Right lobe of liver (tissue), 6 donors: ENCODE measurements at regions not wholly inside any gene's neighbourhood (a gene's known extent, or its start where the extent isn't known, plus 50 kb on each side); places are given as distances from the start of the nearest gene placed in this dataset.

Experiments used
- ATAC-seq, 4 donors: fragments of 200-7000 bp; cut with Tn5 transposase; one replicate each; pipeline ENCODE4 v1.9.1; 2020; ENCODE audit warnings: mild to moderate bottlenecking in 4 of 4, moderate library complexity in 4 of 4
- DNase-seq, 3 donors: peaks; one replicate each; pipeline ENCODE4 v3.0.0-alpha.2; 2020
- H3K27ac ChIP-seq, 3 donors: fragments of 200-600 bp; one replicate each; pipeline ENCODE4 v1.8.0; 2022
- H3K27me3 ChIP-seq, 2 donors: fragments of 200-600 bp; one replicate each; pipeline ENCODE4 v1.8.0; 2022
- H3K36me3 ChIP-seq, 4 donors: fragments of 200-600 bp; sonication (generic) in 1 of 4; one replicate each; pipeline versions ENCODE4 v1.5.1 to v1.8.0; 2017 to 2022; ENCODE audit warnings: control low read depth in 1 of 4
- H3K4me1 ChIP-seq, 4 donors: fragments of 200-600 bp; sonication (generic) in 1 of 4; one replicate each; pipeline versions ENCODE4 v1.5.1 to v1.8.0; 2017 to 2022; ENCODE audit warnings: control low read depth in 1 of 4
- H3K4me3 ChIP-seq, 3 donors: fragments of 200-600 bp; one replicate each; pipeline ENCODE4 v1.8.0; 2022
- H3K9me3 ChIP-seq, 4 donors: fragments of 200-600 bp; sonication (generic) in 1 of 4; one replicate each; pipeline versions ENCODE4 v1.5.1 to v1.8.0; 2017 to 2022; ENCODE audit warnings: control low read depth in 1 of 4
- CTCF ChIP-seq, 4 donors: fragments of 200-600 bp in 3 of 4; fragments of 450-650 bp in 1 of 4; IDR thresholded peaks; one replicate each; pipeline versions ENCODE4 v1.5.1 to v1.8.0; 2016 to 2022; ENCODE audit warnings: antibody characterized with exemption in 4 of 4, mild to moderate bottlenecking in 2 of 4
- POLR2A ChIP-seq: fragments of 450-650 bp; IDR thresholded peaks from one replicate; pipeline ENCODE4 v1.6.1; 2017; ENCODE audit warnings: antibody characterized with exemption, mild to moderate bottlenecking
- WGBS: methylation state at CpG from one replicate; pipeline ENCODE4 v1.1.6; 2018; ENCODE audit warnings: low coverage, low lambda C conversion rate; ENCODE audit not compliant: insufficient coverage; ENCODE audit errors: missing lambda C conversion rate; 5-methylcytosine and 5-hydroxymethylcytosine counted together
- intact Hi-C, 2 donors: fragments of 100-400 bp; cut with DNase I; formaldehyde crosslinking; loops; one replicate each; pipeline versions ENCODE4 v1.11.2 to v1.14.1; 2022
- donor health status: DM: no; HTN: yes; CAD: no.
- donor health status: DM: no; HTN: no; CAD: no.
- donor health status: DM: no; HTN: no; CAD: no.
- donor health status: DM: no; HTN: yes; CAD: no.
- donor health status: DM: no; HTN: yes; CAD: no.

GRCh38 chr3:157618075-157618760, 115.0 kb upstream of the VEPH1 start:
- Histone ChIP-seq H3K4me1 (no peaks in the 10 kb centered on the region), H3K27ac (no peak overlapping the region), H3K36me3 (no peaks in the 10 kb centered on the region), H3K27me3 (no peaks in the 10 kb centered on the region), H3K4me3 (no peak overlapping the region), H3K9me3 (no peaks in the 10 kb centered on the region)
- ATAC-seq: peak; percentile 67 to 90 (median 74)
- no peak for DNase-seq
- WGBS: 24% methylated on average over 6 of the region's 6 CpGs
- TF ChIP-seq CTCF (IDR thresholded peaks at IDR 0.05) (peak; percentile 62 to 69 (median 65)), POLR2A (no peak)
- intact Hi-C loops: loop anchor here in 1 of 2 donors (10.0 kb wide), 1 partner anchor 827 kb away; no protein-coding TSS in a partner anchor

GRCh38 chr3:157614896-157615295, 111.7 kb upstream of the VEPH1 start:
- no peak for ATAC-seq
- WGBS: 36% methylated on average over 2 of the region's 2 CpGs
- DNase-seq: no peak
- Histone ChIP-seq H3K27ac (no peak overlapping the region), H3K4me1 (no peaks in the 10 kb centered on the region), H3K4me3 (no peak overlapping the region), H3K36me3 (no peaks in the 10 kb centered on the region), H3K9me3 (no peaks in the 10 kb centered on the region), H3K27me3 (no peaks in the 10 kb centered on the region)
- intact Hi-C loops: loop anchor here in 1 of 2 donors (10.0 kb wide), 1 partner anchor 830 kb away; no protein-coding TSS in a partner anchor
- no peak for TF ChIP-seq POLR2A
- TF ChIP-seq CTCF (IDR thresholded peaks at IDR 0.05): no peak

GRCh38 chr3:157611536-157612076, 108.4 kb upstream of the VEPH1 start:
- Histone ChIP-seq H3K4me1 (no peaks in the 10 kb centered on the region), H3K27me3 (no peaks in the 10 kb centered on the region), H3K36me3 (no peaks in the 10 kb centered on the region), H3K27ac (no peak overlapping the region), H3K9me3 (no peaks in the 10 kb centered on the region), H3K4me3 (no peak overlapping the region)
- TF ChIP-seq CTCF (IDR thresholded peaks at IDR 0.05): no peak
- WGBS: no CpG with 5 or more reads among the region's 4 CpGs
- ATAC-seq (no peak), DNase-seq (no peak)
- intact Hi-C loops: loop anchor here in 1 of 2 donors (10.0 kb wide), 1 partner anchor 833 kb away; no protein-coding TSS in a partner anchor

GRCh38 chr3:157610876-157611535, 107.8 kb upstream of the VEPH1 start:
- no peak overlapping the region for H3K4me3 ChIP-seq

More at GRCh38 chr3:157610876-157611535, 107.8 kb upstream of the VEPH1 start:
- Histone ChIP-seq H3K9me3 (no peaks in the 10 kb centered on the region), H3K4me1 (no peaks in the 10 kb centered on the region), H3K36me3 (no peaks in the 10 kb centered on the region), H3K27me3 (no peaks in the 10 kb centered on the region), H3K27ac (no peak overlapping the region)
- no peak for TF ChIP-seq CTCF (IDR thresholded peaks at IDR 0.05)
- no peak for TF ChIP-seq POLR2A
- intact Hi-C loops: loop anchor here in 1 of 2 donors (10.0 kb wide), 1 partner anchor 834 kb away; no protein-coding TSS in a partner anchor
- ATAC-seq (no peak), DNase-seq (no peak)
- 66% methylated on average over 5 of the region's 7 CpGs for WGBS
